ENCODE measurements at regions not wholly inside any gene's neighbourhood (a gene's known extent, or its start where the extent isn't known, plus 50 kb on each side); places are given as distances from the start of the nearest gene placed in this dataset.

DNA sequence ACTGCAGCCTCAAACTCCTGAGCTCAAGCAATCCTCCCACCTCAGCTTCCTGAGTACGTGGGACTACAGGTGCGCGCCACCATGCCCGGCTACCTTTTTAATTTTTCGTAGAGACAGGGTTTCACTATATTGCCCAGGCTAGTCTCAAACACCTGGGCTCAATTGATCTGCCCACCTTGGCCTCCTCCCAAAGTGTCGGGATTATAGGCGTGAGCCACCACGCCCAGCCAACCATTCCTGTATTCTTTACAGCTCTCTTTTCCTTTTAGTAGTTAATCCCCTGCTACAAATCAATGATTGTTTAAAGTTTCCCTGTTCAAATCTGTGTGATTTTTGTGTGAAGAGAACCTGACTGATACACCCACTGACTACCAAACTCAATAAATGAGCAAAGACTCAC, 75.4 kb upstream of the SVIL start:
- TF ChIP-seq HNRNPH1 (optimal IDR thresholded peaks at IDR 0.05; ENCODE audit: low read depth, low read length): no peak
- no peak for TF ChIP-seq PHB2 (IDR thresholded peaks at IDR 0.05; ENCODE audit: low read depth)
- TF ChIP-seq NR3C1 (CRISPR knock-in tag; IDR thresholded peaks at IDR 0.05): no peak
- no peak for TF ChIP-seq HEY1 (CRISPR knock-in tag; IDR thresholded peaks at IDR 0.05; ENCODE audit: borderline replicate concordance)
- TF ChIP-seq SREBF2 (CRISPR knock-in tag; IDR thresholded peaks at IDR 0.05): no peak

Data from K562 (cell line).